Dermis microvascular lymphatic vessel endothelial cell (primary cell): ENCODE measurements at regions not wholly inside any gene's neighbourhood (a gene's known extent, or its start where the extent isn't known, plus 50 kb on each side); places are given as distances from the start of the nearest gene placed in this dataset.

Experiments
- DNase-seq, 2 donors: peaks; one replicate each; pipeline versions ENCODE4 v3.0.0 to v3.0.0-alpha.2; 2010; ENCODE audit warnings: low read depth in 2 of 2

DNA sequence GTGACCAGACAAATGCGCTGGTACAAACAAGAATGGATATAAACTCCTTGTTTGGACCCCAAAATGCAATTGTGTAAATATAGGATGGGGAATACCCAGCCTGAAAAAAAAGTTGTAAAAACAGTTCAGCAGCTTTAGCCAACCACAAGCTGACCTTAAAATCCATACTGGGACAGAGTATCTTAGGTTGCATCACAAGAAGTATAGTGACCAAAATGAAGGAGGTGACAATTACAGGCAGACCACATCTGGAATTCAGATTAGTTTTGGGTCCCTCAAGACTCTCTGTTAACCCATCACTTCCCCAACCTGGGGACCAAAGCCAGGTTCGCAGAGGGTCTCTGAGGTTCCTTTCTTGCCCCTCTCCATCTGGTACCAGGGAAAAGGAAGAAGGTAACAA, 115.9 kb upstream of the PRR20G start:
- DNase-seq: no peak

DNA sequence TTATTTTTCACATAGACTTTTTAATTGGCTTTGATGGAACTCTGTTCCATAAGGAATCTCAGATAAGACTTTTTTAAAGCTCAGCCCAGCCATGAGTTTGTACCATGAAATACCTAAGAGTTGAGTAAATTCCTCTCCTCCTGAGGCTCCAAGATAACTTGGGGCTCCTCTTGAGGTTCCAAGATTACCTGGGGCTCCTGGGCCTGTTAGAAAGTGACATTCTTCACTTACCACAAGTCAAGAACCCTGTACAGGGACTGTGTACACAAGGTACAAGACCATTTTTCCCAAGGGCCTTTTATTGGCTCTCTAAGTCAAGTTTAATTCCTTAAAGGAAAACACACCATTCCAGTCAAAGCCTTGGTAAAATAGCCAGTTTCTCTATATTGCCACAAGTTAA, 111.3 kb upstream of the PRR20G start:
- no peak for DNase-seq

DNA sequence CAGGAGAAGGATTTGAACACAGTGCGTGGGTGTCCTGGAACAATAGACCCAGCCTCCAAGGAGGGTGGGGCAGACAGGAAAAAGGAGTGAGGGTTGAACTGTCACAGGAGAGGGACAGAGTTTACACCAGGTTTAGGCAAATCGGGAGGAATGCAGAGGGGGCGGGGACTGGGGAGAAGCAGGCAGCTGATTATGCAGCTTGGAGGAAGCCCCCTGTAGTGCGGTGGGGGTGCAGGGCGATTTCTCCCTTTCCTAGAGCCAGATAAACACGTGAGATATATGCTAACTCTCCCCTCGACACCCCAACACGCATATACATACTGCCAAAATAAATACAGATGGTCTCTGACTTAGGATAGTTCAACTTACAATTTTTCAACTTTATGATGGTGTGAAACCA, 108.6 kb upstream of the PRR20G start:
- no peak for DNase-seq

DNA sequence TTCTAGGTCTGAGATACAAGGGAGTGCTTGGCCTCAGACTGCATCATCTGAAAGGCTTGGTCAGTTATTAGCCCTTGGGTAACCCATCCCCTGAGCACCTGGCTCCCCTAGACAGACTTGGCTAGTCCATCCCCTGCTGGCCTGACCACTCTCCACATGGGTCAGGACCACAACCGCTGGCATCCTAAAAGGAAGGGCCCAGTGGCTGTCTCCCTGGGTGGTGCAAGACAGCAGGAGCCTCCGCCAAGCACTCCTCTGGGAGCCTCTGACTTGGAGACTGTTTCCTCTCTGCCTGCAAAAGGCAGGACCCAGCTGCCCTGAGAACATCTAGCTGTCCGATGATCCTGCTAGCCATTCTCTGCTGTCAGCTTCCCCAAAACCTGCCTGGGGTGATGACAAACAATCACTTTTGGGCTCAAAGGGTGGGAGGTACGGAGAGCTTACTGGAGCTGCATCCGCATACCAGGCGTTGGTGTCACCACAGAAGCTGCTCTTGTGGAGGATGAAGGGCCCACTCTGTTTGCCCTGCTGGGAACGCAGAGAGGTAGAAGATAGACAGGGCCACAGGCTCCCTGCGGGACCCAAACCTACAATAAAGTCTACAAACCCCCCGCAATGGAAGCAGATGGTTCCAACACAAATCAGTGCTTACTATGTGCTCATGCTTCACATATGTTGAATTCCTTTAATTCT, 108.0 kb upstream of the PRR20G start:
- no peak for DNase-seq

DNA sequence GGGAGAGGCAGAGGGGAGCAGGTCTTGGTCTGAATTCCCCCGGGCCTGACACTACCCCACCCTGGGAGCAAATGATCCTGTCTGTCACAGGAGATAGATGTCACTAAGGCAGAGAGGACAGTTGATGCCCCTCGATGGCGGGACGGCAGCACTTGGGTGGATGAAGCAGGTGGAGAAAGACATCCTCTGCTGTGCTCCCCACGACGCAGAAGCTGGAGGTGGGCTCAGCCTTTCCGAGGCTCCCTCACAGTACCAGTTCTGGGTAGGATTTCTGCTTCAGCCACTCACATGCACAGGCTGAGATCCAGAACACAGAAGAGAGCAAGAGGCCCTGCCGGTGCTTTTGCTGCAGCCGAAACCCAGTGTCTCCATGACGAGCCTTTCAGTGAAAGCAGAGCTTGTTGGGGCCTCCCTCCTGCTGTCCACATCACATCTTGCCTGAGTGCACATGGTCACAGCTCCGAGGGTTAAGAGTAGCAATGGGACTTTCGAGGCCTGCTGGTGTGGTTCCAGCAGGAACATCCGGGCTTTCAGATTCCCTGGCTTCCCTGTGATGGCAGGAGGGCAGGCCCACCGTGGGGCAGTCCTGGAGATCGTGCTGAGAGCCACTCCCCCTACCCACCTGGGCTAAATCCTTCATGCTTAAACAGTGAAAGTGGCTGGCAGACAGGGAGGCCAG, 107.3 kb upstream of the PRR20G start:
- no peak for DNase-seq

DNA sequence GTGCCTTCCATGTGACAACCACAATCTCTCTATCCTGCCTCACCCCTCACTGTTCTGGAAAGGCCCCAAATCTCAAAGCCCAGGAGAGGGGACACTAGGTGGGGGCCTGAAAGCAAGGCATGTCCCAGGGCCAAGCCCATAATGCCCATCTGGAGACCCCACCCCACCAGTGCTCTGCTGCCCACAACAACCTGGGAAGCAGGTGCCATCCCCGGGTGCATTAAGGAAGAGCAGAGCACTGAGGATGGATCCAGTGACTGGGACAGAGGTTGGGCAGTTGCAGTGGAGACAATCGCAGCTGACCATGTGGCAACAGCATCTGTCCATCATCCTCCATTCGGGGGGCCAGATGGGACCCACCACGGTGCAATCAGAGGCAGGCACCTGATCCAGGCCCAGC, 106.2 kb upstream of the PRR20G start:
- DNase-seq: no peak

DNA sequence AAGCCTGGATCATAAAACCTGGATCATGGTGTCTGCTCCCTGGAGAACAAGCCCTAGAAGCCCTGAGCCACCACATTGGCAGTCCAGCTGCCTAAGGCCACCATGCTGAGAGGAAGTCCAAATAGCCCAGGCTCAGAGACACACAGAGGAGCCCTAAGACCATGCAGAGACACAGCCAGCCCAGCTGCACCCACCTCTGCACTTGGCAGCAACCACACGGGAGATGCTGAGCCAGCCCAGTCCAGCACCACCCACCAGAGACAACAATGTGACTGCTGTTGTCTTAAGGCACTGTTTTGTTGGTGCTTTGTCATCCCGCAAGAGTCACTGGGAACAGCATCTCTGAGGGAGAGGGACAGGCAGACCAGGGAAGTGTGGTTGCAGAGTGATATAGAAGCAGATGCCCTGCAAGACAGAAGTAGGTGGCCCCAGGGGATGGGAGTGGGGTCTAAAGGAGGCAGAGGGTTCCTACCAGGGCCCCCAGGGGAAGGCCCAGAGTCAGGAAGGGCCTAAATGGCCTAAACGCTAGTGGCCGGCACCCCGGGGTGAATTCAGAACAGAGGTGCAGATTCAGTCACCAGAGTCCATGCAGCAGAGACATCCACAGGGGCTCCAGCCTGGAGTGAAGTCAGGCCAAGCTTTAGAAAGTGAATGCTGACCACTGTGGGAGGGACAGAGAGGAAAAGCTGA, 105.4 kb upstream of the PRR20G start:
- DNase-seq: no peak

DNA sequence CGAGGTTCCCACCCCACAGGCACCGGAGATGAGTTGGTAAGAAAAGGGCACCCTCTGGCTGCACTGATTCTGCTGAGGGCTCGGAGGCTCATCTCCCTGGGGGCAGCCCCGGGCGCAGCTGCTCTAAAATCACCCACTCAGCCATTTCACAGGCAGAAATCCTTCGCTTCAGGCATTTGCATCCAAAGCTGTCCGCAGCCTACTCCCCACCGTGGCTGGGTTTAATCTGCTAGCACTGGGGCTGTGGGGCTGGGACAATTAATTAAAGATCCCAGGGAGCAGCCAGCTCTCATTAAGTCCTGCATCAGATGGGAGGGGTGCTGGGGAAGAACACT, 104.3 kb upstream of the PRR20G start:
- no peak for DNase-seq

DNA sequence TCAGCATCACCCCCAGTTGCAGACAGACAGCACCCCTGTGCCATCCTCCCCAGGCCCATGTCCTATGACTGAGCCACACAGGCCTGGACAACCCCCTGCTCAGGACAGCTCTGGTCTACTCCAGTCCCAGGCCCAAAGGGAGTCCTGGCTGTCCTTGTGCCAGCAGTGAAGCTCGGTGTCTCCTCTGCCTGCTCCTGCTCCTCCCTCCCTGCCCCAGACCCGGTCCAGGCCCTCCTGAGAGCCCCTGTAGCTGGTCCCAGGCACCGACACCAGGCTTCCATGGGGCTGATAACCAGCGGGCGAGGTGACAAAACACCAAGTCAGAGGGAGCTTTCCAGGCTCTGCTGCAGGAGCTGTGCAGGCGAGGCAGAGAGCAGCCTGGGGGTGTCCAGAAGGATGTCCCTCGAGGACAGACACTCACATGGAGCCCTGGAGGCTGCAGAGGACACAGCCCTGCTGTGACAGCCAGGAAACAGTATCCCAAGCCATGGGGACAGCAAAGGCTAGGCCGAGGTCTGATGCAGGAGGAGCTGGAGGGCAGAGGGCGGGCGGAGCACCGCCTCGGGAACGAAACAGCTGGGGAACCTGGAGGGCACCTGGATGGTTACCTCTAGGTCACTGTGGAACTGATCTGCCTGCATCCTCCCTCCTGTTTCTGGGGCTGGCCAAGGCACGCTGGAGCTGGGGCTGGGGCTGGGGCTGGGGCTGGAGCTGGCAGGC, 103.8 kb upstream of the PRR20G start:
- no peak for DNase-seq

DNA sequence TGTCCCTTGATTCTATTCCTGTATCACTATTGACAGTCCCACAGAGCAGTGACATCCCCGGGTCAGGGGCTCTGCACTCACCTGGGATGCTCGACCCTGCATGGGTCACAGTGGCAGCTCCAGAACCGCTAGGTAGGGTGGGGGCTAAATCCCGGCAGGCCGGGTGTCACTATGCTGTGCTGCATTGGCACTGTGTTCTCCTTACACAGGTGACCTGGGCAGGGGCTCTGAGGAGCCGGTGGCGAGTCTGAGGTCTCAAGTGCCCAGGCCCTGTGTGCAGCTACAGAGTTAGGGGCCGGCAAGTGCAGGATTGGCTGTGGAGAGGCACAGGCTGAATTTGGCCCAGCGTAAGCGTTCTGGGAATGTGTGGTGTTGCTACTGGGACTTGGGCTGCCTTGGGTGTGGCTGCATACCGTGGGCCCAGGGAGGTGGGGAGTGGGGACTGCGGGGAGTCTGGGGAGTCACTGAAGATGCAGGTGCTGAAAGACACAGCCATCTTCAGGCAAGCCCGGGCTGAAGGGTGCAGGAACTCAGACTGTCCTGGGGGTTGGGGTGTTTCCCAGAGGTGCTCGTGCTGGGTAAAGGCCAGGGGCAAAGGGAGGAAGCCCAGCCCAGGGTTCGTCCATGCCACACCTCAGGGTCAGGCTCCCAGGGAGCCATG, 102.6 kb upstream of the PRR20G start:
- DNase-seq: no peak

DNA sequence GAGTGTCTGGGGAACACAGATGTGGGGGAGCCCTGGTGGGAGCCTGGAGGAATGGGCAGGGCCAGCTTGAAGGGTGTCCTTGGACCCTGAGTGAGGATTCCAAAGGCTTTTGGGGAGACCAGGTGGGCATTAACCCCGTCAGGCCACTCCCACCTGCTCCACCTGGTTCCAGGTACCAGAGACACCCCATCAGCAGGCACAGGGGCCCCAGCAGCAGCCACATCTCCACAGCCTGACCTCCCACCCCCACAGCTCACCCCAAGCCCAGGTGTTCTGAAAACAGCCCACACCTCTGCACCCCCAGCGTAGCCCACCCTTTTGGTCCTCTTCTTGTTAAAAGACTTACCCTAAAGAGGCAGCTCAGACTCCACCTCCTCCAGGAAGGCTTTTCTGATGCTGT, 102.1 kb upstream of the PRR20G start:
- no peak for DNase-seq

DNA sequence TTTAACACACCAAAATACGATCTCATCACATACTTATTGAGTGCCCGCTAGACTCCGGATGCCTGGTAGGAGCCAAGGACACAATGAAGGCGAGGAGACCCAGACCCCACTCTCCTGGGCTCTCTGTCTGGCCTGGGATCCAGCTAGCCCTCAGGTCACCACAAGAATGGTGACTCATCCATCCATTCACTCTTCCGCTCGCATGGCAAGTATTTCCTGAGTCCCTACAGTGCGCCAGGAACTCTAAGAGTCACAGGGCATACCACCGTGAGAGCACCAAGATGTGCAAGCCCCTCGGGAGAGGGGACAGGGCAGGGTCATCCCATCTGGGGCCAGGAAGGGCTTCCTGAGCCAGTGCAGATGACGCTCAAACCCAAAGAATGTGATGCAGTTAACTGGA, 101.6 kb upstream of the PRR20G start:
- DNase-seq: no peak

DNA sequence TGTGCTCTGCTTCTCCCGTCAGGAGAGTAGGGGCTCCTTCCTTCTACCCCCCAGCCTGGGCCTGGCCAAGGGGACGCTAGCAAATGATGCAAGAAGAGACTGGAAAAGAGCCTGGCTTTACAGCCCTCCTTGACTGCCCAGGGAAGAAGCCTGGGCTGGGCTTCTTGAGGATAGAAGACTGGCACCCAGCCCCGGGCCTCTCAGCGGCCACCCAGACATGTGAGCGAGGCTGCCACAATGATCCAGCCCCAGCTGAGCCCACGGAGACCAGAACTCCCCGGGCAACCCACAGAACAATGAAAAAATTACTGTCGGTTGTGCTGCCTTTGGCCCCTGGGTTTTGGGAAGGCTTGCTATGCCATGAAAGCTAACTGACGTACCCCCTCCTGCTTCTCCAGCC, 100.6 kb upstream of the PRR20G start:
- no peak for DNase-seq

DNA sequence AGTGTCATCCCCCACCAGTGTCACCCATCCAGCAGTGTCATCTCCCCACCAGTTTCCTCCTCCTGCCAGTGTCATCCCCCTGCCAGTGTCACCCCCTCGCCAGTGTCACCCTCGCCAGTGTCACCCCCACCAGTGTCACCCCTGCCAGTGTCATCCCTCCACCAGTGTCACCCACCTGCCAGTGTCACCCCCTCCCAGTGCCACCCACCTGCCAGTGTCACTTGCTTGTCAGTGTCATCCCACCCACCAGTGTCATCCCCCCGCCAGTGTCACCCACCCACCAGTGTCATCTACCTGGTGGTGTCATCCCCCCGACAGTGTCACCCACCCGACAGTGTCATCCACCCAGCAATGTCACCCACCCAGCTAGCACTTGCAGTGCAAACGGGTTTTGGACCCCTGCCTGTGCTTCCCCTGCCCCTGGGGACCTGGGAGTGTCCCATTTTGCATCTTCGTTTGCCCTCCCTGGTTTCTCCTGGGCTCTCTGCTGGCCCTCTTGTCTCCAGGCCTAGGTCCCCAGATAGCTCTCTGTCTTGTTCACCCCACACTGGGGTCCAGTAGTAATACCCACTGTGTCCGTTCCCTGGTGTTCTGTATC, 99.8 kb upstream of the PRR20G start:
- DNase-seq: no peak

DNA sequence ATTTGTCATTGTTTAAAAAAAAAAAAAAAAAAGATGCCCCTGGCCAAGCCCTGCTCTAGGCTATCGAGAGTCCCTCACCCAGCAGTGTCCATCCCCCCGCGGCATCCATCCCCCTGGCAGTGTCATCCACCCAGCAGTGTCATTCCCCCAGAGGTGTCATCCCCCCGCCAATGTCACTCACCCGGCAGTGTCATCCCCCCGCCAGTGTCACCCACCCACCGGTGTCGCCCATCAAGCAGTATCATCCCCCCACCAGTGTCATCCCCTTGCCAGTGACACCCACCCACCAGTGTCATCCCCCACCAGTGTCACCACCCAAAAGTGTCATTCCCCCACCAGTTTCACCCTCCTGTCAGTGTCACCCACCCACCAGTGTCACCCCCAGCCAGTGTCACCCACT, 99.3 kb upstream of the PRR20G start:
- DNase-seq: no peak

DNA sequence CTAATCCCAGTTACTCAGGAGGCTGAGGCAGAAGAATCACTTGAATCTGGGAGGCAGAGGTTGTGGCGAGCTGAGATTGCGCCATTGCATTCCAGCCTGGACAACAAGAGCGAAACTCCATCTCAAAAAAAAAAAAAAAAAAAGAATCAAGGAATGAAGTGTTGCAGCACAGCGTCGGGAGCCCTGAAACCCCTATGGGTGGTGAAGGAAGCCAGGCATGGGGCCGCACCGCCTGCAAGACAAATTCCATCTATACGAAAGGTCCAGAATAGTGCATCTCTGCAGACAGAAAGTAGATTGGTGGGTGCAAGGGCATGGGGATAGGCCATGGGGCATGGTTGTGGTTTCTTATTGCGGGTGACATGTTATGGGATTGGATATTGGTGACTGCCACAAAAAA, 98.6 kb upstream of the PRR20G start:
- DNase-seq: no peak

DNA sequence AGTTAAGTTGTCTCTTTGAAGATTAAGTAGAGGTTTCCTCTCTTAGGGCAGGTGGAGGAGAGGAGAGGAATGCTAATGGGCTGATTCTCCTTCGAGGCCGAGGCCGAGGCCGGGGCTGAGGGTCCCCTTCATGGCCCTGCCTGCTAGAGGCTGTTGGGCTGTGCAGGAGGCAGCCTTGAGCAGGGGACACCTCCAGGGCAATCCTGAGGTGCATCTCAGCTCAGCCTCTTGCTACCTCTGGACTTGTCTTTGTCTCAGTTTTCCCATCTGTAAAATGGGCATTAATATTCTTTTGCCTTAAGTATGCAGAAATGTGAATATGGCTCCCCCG, 97.7 kb upstream of the PRR20G start:
- no peak for DNase-seq

DNA sequence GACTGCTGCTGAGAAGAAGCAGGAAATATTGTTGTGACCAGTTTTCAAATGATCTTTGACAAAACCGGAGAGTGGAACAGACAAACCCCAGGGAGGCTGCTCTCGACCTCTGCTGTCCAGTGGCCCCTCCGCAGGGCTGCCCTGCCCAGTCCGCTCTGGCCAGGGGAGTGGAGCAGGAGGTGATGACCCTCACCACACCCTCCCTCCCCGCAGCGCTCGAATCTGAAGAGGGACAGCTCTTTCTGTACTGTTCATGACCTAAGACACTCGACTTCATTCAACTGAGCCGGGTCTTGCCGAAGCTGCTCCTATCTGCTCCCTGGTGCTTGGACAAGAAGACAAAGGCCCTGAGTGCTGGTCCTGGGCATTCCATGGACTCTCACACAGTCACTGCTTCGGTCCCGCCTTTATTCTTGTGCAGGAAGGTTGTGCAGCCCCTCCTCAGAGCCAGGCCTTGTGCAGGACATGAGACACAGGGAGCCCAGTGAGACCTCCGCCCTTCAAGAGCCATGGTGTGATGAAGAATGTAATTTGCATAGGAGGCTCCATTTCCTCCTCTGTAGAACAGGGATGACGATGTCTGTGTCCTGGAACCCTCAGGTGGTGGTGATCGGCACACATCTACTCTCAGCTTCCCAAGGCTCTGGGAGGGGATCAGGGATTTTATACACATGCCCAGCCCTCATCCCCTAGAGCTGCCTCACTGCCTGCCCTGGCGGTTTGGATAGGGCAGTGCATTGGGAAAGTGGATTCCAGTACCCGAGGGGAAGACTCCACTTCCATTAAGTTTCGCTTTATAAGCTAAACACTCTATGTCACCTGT, 97.1 kb upstream of the PRR20G start:
- DNase-seq: no peak

DNA sequence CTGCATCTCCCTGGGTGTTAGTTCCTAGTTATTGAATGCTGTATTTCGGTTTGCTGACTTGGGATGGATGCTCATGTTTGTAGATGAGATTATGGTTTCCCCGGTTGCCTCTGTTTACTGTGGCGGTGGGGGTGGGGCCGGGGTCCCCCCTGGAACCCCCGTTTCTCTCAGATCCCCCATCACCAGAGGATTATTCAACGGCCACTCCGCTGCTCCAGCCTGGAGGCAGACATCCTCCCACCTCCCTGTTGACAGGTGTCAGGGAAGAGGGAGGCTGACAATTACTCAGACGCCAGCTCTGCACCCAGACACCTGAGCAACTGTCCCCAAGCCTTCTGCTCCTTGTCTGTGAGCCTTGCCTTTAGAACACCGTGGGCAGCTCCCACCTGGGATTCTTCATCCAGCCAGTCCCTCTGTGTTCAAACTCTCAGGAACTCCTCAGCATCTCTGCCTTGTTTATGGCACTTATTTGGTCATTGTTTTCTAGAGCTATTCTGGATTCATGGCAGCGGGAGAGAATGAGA, 95.9 kb upstream of the PRR20G start:
- DNase-seq: no peak

DNA sequence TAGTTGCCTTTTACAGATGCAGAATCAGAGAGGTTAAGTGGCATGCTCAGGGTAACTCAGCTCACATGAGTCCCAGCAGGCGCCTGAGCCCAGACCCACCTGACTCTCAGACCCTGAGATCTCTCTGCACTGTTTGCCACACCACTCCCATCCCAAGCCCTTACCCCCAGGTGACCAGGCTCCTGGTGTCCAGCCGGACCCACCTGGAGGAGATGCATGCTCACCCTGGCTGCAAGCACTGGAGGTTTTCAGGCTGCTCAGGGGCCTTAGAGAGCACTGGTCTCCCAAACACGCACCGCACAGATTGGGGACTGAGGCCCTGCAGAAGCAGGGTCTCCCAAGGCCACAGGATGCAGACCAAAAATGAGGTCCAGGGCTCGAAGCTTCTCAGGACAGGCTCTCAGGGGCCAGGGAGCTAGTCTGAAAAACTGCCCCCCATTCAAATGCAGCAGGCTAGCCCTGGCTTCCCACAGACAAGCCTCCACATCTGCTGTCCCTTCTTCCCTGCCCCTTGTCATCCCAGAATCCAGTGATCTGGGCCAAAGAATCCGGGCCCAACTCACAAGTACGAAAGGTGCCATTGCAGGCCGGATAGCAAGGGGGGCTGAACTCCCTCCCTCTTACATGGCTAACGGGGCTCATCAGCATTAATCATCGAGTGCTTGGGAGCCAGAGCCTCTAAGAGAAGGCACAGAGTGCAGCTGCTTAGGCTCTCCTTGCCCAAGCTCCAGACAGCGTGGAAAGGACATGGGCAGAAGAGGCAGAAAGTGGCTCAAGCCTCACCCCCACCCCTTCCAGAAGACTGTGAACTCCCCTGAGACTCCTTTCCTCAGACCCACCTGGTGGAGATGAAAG, 90.2 kb upstream of the PRR20G start:
- DNase-seq: no peak
